ENCODE measurements at regions not wholly inside any gene's neighbourhood (a gene's known extent, or its start where the extent isn't known, plus 50 kb on each side); places are given as distances from the start of the nearest gene placed in this dataset.

DNA sequence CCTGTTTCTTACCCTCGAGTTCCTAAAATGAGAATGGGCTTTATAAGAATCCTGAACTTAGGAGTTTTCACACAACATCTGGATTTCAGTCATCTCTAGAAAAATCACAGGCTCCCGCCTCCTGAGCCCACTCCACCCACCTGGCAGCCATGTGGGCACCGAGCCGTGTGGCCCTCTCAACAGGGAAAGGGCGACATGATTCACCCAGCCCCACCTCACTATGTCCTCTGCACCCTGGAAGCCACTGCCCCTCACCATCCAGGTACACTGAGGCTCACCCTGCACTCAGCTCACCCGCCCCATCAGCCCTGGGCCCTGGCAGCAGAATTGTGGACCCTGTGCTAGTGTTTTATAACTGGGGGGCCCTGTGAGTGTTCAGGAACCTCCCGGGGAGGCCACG lies 101.5 kb downstream of the SHANK2 start:
- Mint-ChIP-seq H3K4me3 (no peak overlapping the region), H3K36me3 (no peaks in the 10 kb centered on the region), H3K4me1 (peaks cover 19% of the 10 kb centered on the region), H3K27ac (no peak overlapping the region), H3K27me3 (ENCODE audit: insufficient read depth, low read depth) (peaks cover 31% of the 10 kb centered on the region), H3K9me3 (peaks cover 17% of the 10 kb centered on the region)
- H3K79me2 ChIP-seq (ENCODE audit: low read depth) = no peaks in the 10 kb centered on the region
- H3K4me1 ChIP-seq = no peaks in the 10 kb centered on the region
- no peak for TF ChIP-seq EZH2 (IDR thresholded peaks at IDR 0.05)
- TF ChIP-seq EZH2phosphoT487 (IDR thresholded peaks at IDR 0.05) = no peak
- TF ChIP-seq, protein P1, sequence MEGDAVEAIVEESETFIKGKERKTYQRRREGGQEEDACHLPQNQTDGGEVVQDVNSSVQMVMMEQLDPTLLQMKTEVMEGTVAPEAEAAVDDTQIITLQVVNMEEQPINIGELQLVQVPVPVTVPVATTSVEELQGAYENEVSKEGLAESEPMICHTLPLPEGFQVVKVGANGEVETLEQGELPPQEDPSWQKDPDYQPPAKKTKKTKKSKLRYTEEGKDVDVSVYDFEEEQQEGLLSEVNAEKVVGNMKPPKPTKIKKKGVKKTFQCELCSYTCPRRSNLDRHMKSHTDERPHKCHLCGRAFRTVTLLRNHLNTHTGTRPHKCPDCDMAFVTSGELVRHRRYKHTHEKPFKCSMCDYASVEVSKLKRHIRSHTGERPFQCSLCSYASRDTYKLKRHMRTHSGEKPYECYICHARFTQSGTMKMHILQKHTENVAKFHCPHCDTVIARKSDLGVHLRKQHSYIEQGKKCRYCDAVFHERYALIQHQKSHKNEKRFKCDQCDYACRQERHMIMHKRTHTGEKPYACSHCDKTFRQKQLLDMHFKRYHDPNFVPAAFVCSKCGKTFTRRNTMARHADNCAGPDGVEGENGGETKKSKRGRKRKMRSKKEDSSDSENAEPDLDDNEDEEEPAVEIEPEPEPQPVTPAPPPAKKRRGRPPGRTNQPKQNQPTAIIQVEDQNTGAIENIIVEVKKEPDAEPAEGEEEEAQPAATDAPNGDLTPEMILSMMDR (IDR thresholded peaks at IDR 0.05) = no peak
- no peaks in the 10 kb centered on the region for H4K20me1 ChIP-seq (ENCODE audit: low read depth)
- no peaks in the 10 kb centered on the region for H3K36me3 ChIP-seq
- H3K9me3 ChIP-seq (ENCODE audit: low read depth) = no peaks in the 10 kb centered on the region
- no peak overlapping the region for H3K4me3 ChIP-seq
- H2AFZ ChIP-seq (replicated peaks) = no peak overlapping the region
- DNase-seq (ENCODE audit: low spot score) = no peak
- peaks cover 11% of the 10 kb centered on the region for H3K27me3 ChIP-seq
- H3K4me2 ChIP-seq = no peak overlapping the region
- H3K27ac ChIP-seq = no peak overlapping the region
- H3K9ac ChIP-seq = no peak overlapping the region
- H3F3A ChIP-seq (ENCODE audit: low read depth) = no peaks in the 10 kb centered on the region

GRCh38 chr11:71148716-71149115 lies 103.7 kb downstream of the SHANK2 start:
- H3K79me2 ChIP-seq (ENCODE audit: low read depth) = no peaks in the 10 kb centered on the region
- Mint-ChIP-seq H3K27me3 (ENCODE audit: insufficient read depth, low read depth) (peaks cover 31% of the 10 kb centered on the region), H3K36me3 (no peaks in the 10 kb centered on the region), H3K4me3 (no peak overlapping the region), H3K9me3 (peaks cover 14% of the 10 kb centered on the region), H3K4me1 (peaks cover 16% of the 10 kb centered on the region), H3K27ac (peak overlapping the region; percentile 46)
- H3K4me1 ChIP-seq = no peaks in the 10 kb centered on the region
- no peak overlapping the region for H3K4me2 ChIP-seq
- peaks cover 11% of the 10 kb centered on the region for H3K27me3 ChIP-seq
- H3K9me3 ChIP-seq (ENCODE audit: low read depth) = no peaks in the 10 kb centered on the region
- no peak overlapping the region for H3K9ac ChIP-seq
- no peak overlapping the region for H3K27ac ChIP-seq
- H4K20me1 ChIP-seq (ENCODE audit: low read depth) = no peaks in the 10 kb centered on the region
- no peaks in the 10 kb centered on the region for H3K36me3 ChIP-seq
- no peaks in the 10 kb centered on the region for H3F3A ChIP-seq (ENCODE audit: low read depth)
- H3K4me3 ChIP-seq = no peak overlapping the region
- no peak for DNase-seq (ENCODE audit: low spot score)
- TF ChIP-seq EZH2 (IDR thresholded peaks at IDR 0.05) (no peak), EZH2phosphoT487 (IDR thresholded peaks at IDR 0.05) (no peak)
- TF ChIP-seq, protein P1 (IDR thresholded peaks at IDR 0.05) = no peak
- no peak overlapping the region for H2AFZ ChIP-seq (replicated peaks)

DNA sequence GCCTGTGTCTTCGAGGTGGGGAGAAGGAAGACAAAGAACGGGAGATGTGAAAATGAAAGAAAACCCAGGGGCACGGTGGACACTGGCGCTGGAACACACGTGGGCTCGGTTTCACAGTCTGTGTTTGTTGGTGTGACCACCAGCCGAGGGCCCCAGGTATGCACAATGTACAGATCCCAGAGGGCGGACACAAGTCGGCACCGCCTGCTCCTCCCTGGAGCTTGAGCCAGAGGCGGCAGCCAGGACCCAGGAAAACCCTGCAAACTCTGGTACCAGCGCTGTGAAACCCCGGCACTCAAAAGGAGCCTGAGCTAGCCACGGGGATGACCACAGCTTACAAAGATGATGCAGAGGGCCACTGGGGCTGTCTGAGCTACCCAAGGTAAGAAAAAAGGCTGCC lies 105.0 kb downstream of the SHANK2 start:
- H2AFZ ChIP-seq (replicated peaks) = no peak overlapping the region
- H3K27ac ChIP-seq = no peak overlapping the region
- H3K4me1 Mint-ChIP-seq = peaks cover 4% of the 10 kb centered on the region
- peaks cover 14% of the 10 kb centered on the region for H3K9me3 Mint-ChIP-seq
- no peak for TF ChIP-seq EZH2 (IDR thresholded peaks at IDR 0.05)
- no peaks in the 10 kb centered on the region for H3K36me3 ChIP-seq
- no peak overlapping the region for H3K9ac ChIP-seq
- H3K27ac Mint-ChIP-seq = no peak overlapping the region
- H3K4me3 Mint-ChIP-seq = no peak overlapping the region
- H3K27me3 Mint-ChIP-seq (ENCODE audit: insufficient read depth, low read depth) = peaks cover 30% of the 10 kb centered on the region
- DNase-seq (ENCODE audit: low spot score) = no peak
- H3K9me3 ChIP-seq (ENCODE audit: low read depth) = no peaks in the 10 kb centered on the region
- H3K27me3 ChIP-seq = peaks cover 2% of the 10 kb centered on the region
- no peak overlapping the region for H3K4me2 ChIP-seq
- no peak overlapping the region for H3K4me3 ChIP-seq
- no peaks in the 10 kb centered on the region for H3K79me2 ChIP-seq (ENCODE audit: low read depth)
- H4K20me1 ChIP-seq (ENCODE audit: low read depth) = no peaks in the 10 kb centered on the region
- H3F3A ChIP-seq (ENCODE audit: low read depth) = no peaks in the 10 kb centered on the region
- no peaks in the 10 kb centered on the region for H3K4me1 ChIP-seq
- no peaks in the 10 kb centered on the region for H3K36me3 Mint-ChIP-seq

DNA sequence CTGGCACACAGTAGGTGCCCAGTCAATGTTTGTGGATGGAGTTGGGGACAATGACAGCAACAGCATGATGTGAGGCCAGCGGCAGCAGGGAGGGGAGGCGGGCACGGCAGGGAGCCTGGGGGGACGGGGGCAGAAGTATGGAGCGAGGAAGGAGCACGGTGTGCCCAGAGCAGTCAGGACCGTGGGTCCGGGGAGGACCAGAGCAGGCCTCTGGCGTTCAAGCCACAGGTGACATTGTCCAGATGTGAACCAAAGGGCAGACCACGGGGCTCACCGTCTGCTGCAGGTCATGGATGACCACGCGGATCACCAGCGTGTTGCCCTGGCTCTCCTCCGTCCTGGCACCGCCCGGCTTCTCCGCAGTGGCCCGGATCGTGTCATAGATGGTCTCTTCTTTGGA lies 105.5 kb downstream of the SHANK2 start:
- H3F3A ChIP-seq (ENCODE audit: low read depth) = no peaks in the 10 kb centered on the region
- H3K27me3 ChIP-seq = no peaks in the 10 kb centered on the region
- no peaks in the 10 kb centered on the region for H3K4me1 ChIP-seq
- peaks cover 2% of the 10 kb centered on the region for H3K4me1 Mint-ChIP-seq
- H3K79me2 ChIP-seq (ENCODE audit: low read depth) = no peaks in the 10 kb centered on the region
- no peak overlapping the region for H3K4me2 ChIP-seq
- H3K4me3 ChIP-seq = no peak overlapping the region
- H3K9ac ChIP-seq = no peak overlapping the region
- no peak overlapping the region for H2AFZ ChIP-seq (replicated peaks)
- no peak overlapping the region for H3K27ac ChIP-seq
- no peak overlapping the region for H3K27ac Mint-ChIP-seq
- no peaks in the 10 kb centered on the region for H4K20me1 ChIP-seq (ENCODE audit: low read depth)
- peaks cover 27% of the 10 kb centered on the region for H3K27me3 Mint-ChIP-seq (ENCODE audit: insufficient read depth, low read depth)
- DNase-seq (ENCODE audit: low spot score) = no peak
- H3K9me3 Mint-ChIP-seq = peaks cover 14% of the 10 kb centered on the region
- H3K4me3 Mint-ChIP-seq = no peak overlapping the region
- TF ChIP-seq EZH2 (IDR thresholded peaks at IDR 0.05) = no peak
- TF ChIP-seq, protein P1 (IDR thresholded peaks at IDR 0.05) = no peak
- TF ChIP-seq EZH2phosphoT487 (IDR thresholded peaks at IDR 0.05) = no peak
- H3K36me3 Mint-ChIP-seq = no peaks in the 10 kb centered on the region
- H3K36me3 ChIP-seq = no peaks in the 10 kb centered on the region
- no peaks in the 10 kb centered on the region for H3K9me3 ChIP-seq (ENCODE audit: low read depth)
